Ovary (tissue), 7 donors: ENCODE measurements at regions not wholly inside any gene's neighbourhood (a gene's known extent, or its start where the extent isn't known, plus 50 kb on each side); places are given as distances from the start of the nearest gene placed in this dataset.

Experiments
- DNase-seq, 5 donors: peaks; one replicate each; pipeline ENCODE4 v3.0.0-alpha.2; 2019 to 2020
- H3K27ac ChIP-seq, 2 donors: fragments of 200-600 bp; one replicate each; pipeline versions ENCODE4 v1.5.1 to v1.8.0; 2019 to 2022
- H3K27me3 ChIP-seq: fragments of 200-600 bp; one replicate; pipeline ENCODE4 v1.8.0; 2022
- H3K36me3 ChIP-seq: fragments of 200-600 bp; sonication (generic); one replicate; pipeline ENCODE4 v1.5.1; 2019
- H3K4me1 ChIP-seq: one replicate; pipeline ENCODE4 v1.8.1; 2013; ENCODE audit warnings: mild to moderate bottlenecking, moderate library complexity; ENCODE audit not compliant: insufficient read depth
- H3K4me3 ChIP-seq: fragments of 200-600 bp; sonication (generic); one replicate; pipeline ENCODE4 v1.5.1; 2017
- H3K9me3 ChIP-seq, 2 donors: fragments of 200-600 bp in 1 of 2; sonication (generic) in 1 of 2; one replicate each; pipeline versions ENCODE4 v1.5.1 to v1.8.1; 2013 to 2019; ENCODE audit warnings: mild to moderate bottlenecking in 1 of 2, moderate library complexity in 1 of 2
- CTCF ChIP-seq, 3 donors: fragments of 450-650 bp in 2 of 3; fragments of 200-600 bp in 1 of 3; IDR thresholded peaks; one replicate each; pipeline versions ENCODE4 v1.5.1 to v1.8.0; 2016 to 2022; ENCODE audit warnings: antibody characterized with exemption in 3 of 3, mild to moderate bottlenecking in 1 of 3
- EP300 ChIP-seq: sonication (generic); formaldehyde crosslinking; IDR thresholded peaks from one replicate; pipeline ENCODE4 v1.6.1; 2017; ENCODE audit warnings: antibody characterized with exemption
- POLR2A ChIP-seq: fragments of 450-650 bp; IDR thresholded peaks from one replicate; pipeline ENCODE4 v1.6.1; 2017; ENCODE audit warnings: antibody characterized with exemption, mild to moderate bottlenecking, moderate library complexity
- WGBS, 3 donors: extraction: QIAGEN DNeasy Blood & Tissue Kit in 1 of 3; methylation state at CpG; one replicate each; pipeline versions ENCODE4 v1.1.5 to v1.1.7; 2013 to 2017; 5-methylcytosine and 5-hydroxymethylcytosine counted together
- intact Hi-C, 4 donors: fragments of 100-400 bp; cut with DNase I; formaldehyde crosslinking; loops; one replicate each; pipeline versions ENCODE4 v1.11.0 to v1.15.1; 2022 to 2023
- donor health status: DM: no; HTN: no; CAD: no; lungs with moderate emphysema.
- donor health status: DM: no; HTN: no; CAD: no.
- donor health status: Bipolar disorder and iron deficiency.
- donor health status: DM: no; HTN: no; CAD: no.
- donor health status: DM: yes; HTN: yes; CAD: no.

- intact Hi-C loops = no loop called here
- Histone ChIP-seq H3K9me3 (no peaks in the 10 kb centered on the region), H3K27me3 (no peaks in the 10 kb centered on the region), H3K36me3 (no peaks in the 10 kb centered on the region), H3K4me3 (no peak overlapping the region), H3K4me1 (no peaks in the 10 kb centered on the region), H3K27ac (no peak overlapping the region)
- DNase-seq = no peak
- 88 to 95% (median 93%) methylated on average over 2 of the region's 2 CpGs for WGBS, 3 donors
- TF ChIP-seq CTCF (IDR thresholded peaks at IDR 0.05) (no peak), POLR2A (no peak), EP300 (no peak)
These were observed 884.8 kb downstream of the TRIB2 start for GRCh38 chr2:13601506-13601905.

- WGBS, 3 donors = 87 to 95% (median 92%) methylated on average over 9 of the region's 9 CpGs
- intact Hi-C loops = no loop called here
- Histone ChIP-seq H3K4me1 (no peaks in the 10 kb centered on the region), H3K4me3 (no peak overlapping the region), H3K36me3 (no peaks in the 10 kb centered on the region), H3K9me3 (no peaks in the 10 kb centered on the region), H3K27ac (no peak overlapping the region), H3K27me3 (no peaks in the 10 kb centered on the region)
- no peak for DNase-seq
- TF ChIP-seq CTCF (IDR thresholded peaks at IDR 0.05) (no peak), EP300 (no peak), POLR2A (no peak)
These were observed 888.4 kb downstream of the TRIB2 start for GRCh38 chr2:13604951-13605661.

GRCh38 chr2:13607139-13607538 is 890.4 kb downstream of the TRIB2 start:
- TF ChIP-seq POLR2A = no peak
- Histone ChIP-seq H3K27ac (no peak overlapping the region), H3K4me3 (no peak overlapping the region), H3K9me3 (no peaks in the 10 kb centered on the region), H3K27me3 (no peaks in the 10 kb centered on the region), H3K4me1 (no peaks in the 10 kb centered on the region), H3K36me3 (no peaks in the 10 kb centered on the region)
- intact Hi-C loops = no loop called here
- 70 to 73% (median 72%) methylated on average over 2 of the region's 2 CpGs for WGBS, 3 donors
- no peak for DNase-seq

GRCh38 chr2:13611939-13612338 is 895.2 kb downstream of the TRIB2 start:
- no peaks in the 10 kb centered on the region for H3K36me3 ChIP-seq
- H3K27ac ChIP-seq = no peak overlapping the region
- no peaks in the 10 kb centered on the region for H3K27me3 ChIP-seq
- no peaks in the 10 kb centered on the region for H3K9me3 ChIP-seq
- DNase-seq = no peak
- H3K4me1 ChIP-seq = no peaks in the 10 kb centered on the region
- 16 to 22% (median 17%) methylated on average over 1 of the region's 1 CpG for WGBS, 3 donors
- no peak for TF ChIP-seq POLR2A
- TF ChIP-seq EP300 = no peak
- no peak for TF ChIP-seq CTCF (IDR thresholded peaks at IDR 0.05)
- no peak overlapping the region for H3K4me3 ChIP-seq
- intact Hi-C loops = no loop called here

- Histone ChIP-seq H3K4me1 (no peaks in the 10 kb centered on the region), H3K27ac (no peak overlapping the region), H3K36me3 (no peaks in the 10 kb centered on the region), H3K27me3 (no peaks in the 10 kb centered on the region), H3K4me3 (no peak overlapping the region), H3K9me3 (no peaks in the 10 kb centered on the region)
- no peak for DNase-seq
- TF ChIP-seq CTCF (IDR thresholded peaks at IDR 0.05) (no peak), POLR2A (no peak), EP300 (no peak)
- intact Hi-C loops = no loop called here
- 89 to 96% (median 96%) methylated on average over 15 of the region's 15 CpGs for WGBS, 3 donors
These were observed 899.3 kb downstream of the TRIB2 start for GRCh38 chr2:13616059-13616458.
